ENCODE measurements at regions not wholly inside any gene's neighbourhood (a gene's known extent, or its start where the extent isn't known, plus 50 kb on each side); places are given as distances from the start of the nearest gene placed in this dataset.
A peak's percentile ranks its signal among the peaks of the same experiment; 100 is the strongest.

- no peak for TF ChIP-seq STAT6 (CRISPR knock-in tag; IDR thresholded peaks at IDR 0.05)
- peak; percentile 96 for TF ChIP-seq SMARCA4 (IDR thresholded peaks at IDR 0.05)
- TF ChIP-seq ZNF717 (CRISPR knock-in tag; IDR thresholded peaks at IDR 0.05): no peak
- no peak for TF ChIP-seq ZBTB34 (CRISPR knock-in tag; IDR thresholded peaks at IDR 0.05)
- peak; percentile 96 for TF ChIP-seq DPF2 (IDR thresholded peaks at IDR 0.05)
- TF ChIP-seq TEAD1 (CRISPR knock-in tag; IDR thresholded peaks at IDR 0.05): peak; percentile 44 to 59; a peak in 1 of 4 replicates
- peak; percentile 94 for TF ChIP-seq RNF2 (IDR thresholded peaks at IDR 0.05)
- TF ChIP-seq ZNF3 (CRISPR knock-in tag; IDR thresholded peaks at IDR 0.05): no peak
- TF ChIP-seq NFRKB (IDR thresholded peaks at IDR 0.05; ENCODE audit: low read depth): no peak
- TF ChIP-seq ZNF449 (CRISPR knock-in tag; IDR thresholded peaks at IDR 0.05): no peak
- TF ChIP-seq GABPB1 (CRISPR knock-in tag; IDR thresholded peaks at IDR 0.05): peak; percentile 76
- no peak for TF ChIP-seq NONO (IDR thresholded peaks at IDR 0.05; ENCODE audit: low read depth in 2 of 2, low read length in 1 of 2)
- TF ChIP-seq ID3 (CRISPR knock-in tag; IDR thresholded peaks at IDR 0.05): no peak
- TF ChIP-seq ID3 (tag; IDR thresholded peaks at IDR 0.05): peak; percentile 86; the same call in 1 of the 2 replicates
- TF ChIP-seq ZNF175 (CRISPR knock-in tag; IDR thresholded peaks at IDR 0.05; ENCODE audit: low read depth): peak; percentile 76
- no peak for TF ChIP-seq ZKSCAN8 (CRISPR knock-in tag; IDR thresholded peaks at IDR 0.05)
- no peak for TF ChIP-seq ZNF408 (CRISPR knock-in tag; IDR thresholded peaks at IDR 0.05; ENCODE audit: low read depth)
- no peak for TF ChIP-seq ATF1 (CRISPR knock-in tag; IDR thresholded peaks at IDR 0.05)
- TF ChIP-seq ATF1 (tag; IDR thresholded peaks at IDR 0.05): peak; percentile 33; the same call in 1 of the 2 replicates
- no peak for TF ChIP-seq ZNF512 (tag; IDR thresholded peaks at IDR 0.05)
- TF ChIP-seq ZNF436 (CRISPR knock-in tag; IDR thresholded peaks at IDR 0.05): no peak
- TF ChIP-seq SRSF9 (IDR thresholded peaks at IDR 0.05; ENCODE audit: borderline replicate concordance, low read depth, low read length): no peak
These were observed 223.1 kb downstream of the SEC14L1 start (continued) for GRCh38 chr17:77363821-77364361.
